Spleen (tissue), 7 donors: ENCODE measurements at regions not wholly inside any gene's neighbourhood (a gene's known extent, or its start where the extent isn't known, plus 50 kb on each side); places are given as distances from the start of the nearest gene placed in this dataset.

Source experiments
- CTCF ChIP-seq, 11 experiments: fragments of 200-600 bp in 7 of 11; fragments of 450-650 bp in 4 of 11; sonication (generic) in 4 of 11; IDR thresholded peaks in 8 of 11; conservative IDR thresholded peaks in 3 of 11; 1 replicate in 7 of 11; 2 replicates in 4 of 11; pipeline versions ENCODE4 v1.4.0 to v1.8.0; 2016 to 2021; ENCODE audit warnings: antibody characterized with exemption in 11 of 11, inconsistent platforms in 4 of 11, mild to moderate bottlenecking in 1 of 11
- POLR2AphosphoS5 ChIP-seq, 3 donors: sonication (generic); formaldehyde crosslinking; IDR thresholded peaks; one replicate each; pipeline ENCODE4 v1.5.1; 2017; ENCODE audit warnings: antibody characterized with exemption in 3 of 3
- donor health status: DM: no; HTN: no; CAD: no; lungs with moderate emphysema.
- donor health status: DM: no; HTN: no; CAD: no.
- donor health status: DM: no; HTN: no; CAD: no.

GRCh38 chr20:60271597-60271996 lies 313.4 kb downstream of the CDH26 start:
- peak in 1 of 11 experiments; percentile 14 for TF ChIP-seq CTCF (IDR thresholded peaks at IDR 0.05 in 8 of 11, conservative IDR thresholded peaks at IDR 0.05 in 3 of 11)
- no peak for TF ChIP-seq POLR2AphosphoS5 (IDR thresholded peaks at IDR 0.05)
